Spleen (tissue), 7 donors: ENCODE measurements at regions not wholly inside any gene's neighbourhood (a gene's known extent, or its start where the extent isn't known, plus 50 kb on each side); places are given as distances from the start of the nearest gene placed in this dataset.

Experiments
- CTCF ChIP-seq, 11 experiments: fragments of 200-600 bp in 7 of 11; fragments of 450-650 bp in 4 of 11; sonication (generic) in 4 of 11; IDR thresholded peaks in 8 of 11; conservative IDR thresholded peaks in 3 of 11; 1 replicate in 7 of 11; 2 replicates in 4 of 11; pipeline versions ENCODE4 v1.4.0 to v1.8.0; 2016 to 2021; ENCODE audit warnings: antibody characterized with exemption in 11 of 11, inconsistent platforms in 4 of 11, mild to moderate bottlenecking in 1 of 11
- POLR2AphosphoS5 ChIP-seq, 3 donors: sonication (generic); formaldehyde crosslinking; IDR thresholded peaks; one replicate each; pipeline ENCODE4 v1.5.1; 2017; ENCODE audit warnings: antibody characterized with exemption in 3 of 3
- donor health status: DM: no; HTN: no; CAD: no; lungs with moderate emphysema.
- donor health status: DM: no; HTN: no; CAD: no.
- donor health status: DM: no; HTN: no; CAD: no.

- TF ChIP-seq POLR2AphosphoS5 (IDR thresholded peaks at IDR 0.05) (no peak), CTCF (IDR thresholded peaks at IDR 0.05 in 8 of 11, conservative IDR thresholded peaks at IDR 0.05 in 3 of 11) (no peak)
These were observed 50.2 kb upstream of the BCL11A start for GRCh38 chr2:60603533-60604190.
